HepG2 (cell line): ENCODE measurements at regions not wholly inside any gene's neighbourhood (a gene's known extent, or its start where the extent isn't known, plus 50 kb on each side); places are given as distances from the start of the nearest gene placed in this dataset.

ENCODE experiments used
- ATAC-seq: fragments of 200-7000 bp; cut with Tn5 transposase; 3 replicates; pipeline ENCODE4 v1.9.1; 2020; ENCODE audit warnings: mild to moderate bottlenecking, moderate library complexity
- BruUV-seq: library from RNA; stranded (reverse); fragments of 400-500 nt; replicated peaks from 2 replicates; lab custom pipeline; 2021; lab: Mats Ljungman, UMichigan
- CTCF ChIA-PET: fragments of 300-600 bp; formaldehyde crosslinking; extraction: SDS; loops from one replicate; lab custom pipeline; 2021; ENCODE audit warnings: low total read pairs, inconsistent platforms, low intra/inter-chr PET ratio; lab: Yijun Ruan, JAX
- POLR2A ChIA-PET: fragments of 350-600 bp; sonication (Branson Sonifier 250); formaldehyde crosslinking; loops from one replicate; lab custom pipeline; 2020; ENCODE audit warnings: antibody characterized with exemption, inconsistent platforms; lab: Yijun Ruan, JAX
- DNase-seq: peaks from one replicate; pipeline ENCODE4 v3.0.0-alpha.2; 2015; ENCODE audit warnings: low spot score
- FAIRE-seq: peaks from 3 replicates; lab custom pipeline; 2011; peaks lifted over from hg19 to GRCh38; lab: Jason Lieb, UNC
- H2AFZ ChIP-seq: one replicate; pipeline ENCODE4 v1.6.1; 2011; ENCODE audit warnings: low read length, inconsistent platforms
- H3K27ac ChIP-seq: fragments of 300-600 bp; 3 replicates; pipeline ENCODE4 v1.8.0; 2011; ENCODE audit warnings: mixed run types, mild to moderate bottlenecking, mixed read lengths, low read length, inconsistent platforms; ENCODE audit not compliant: insufficient read depth; ENCODE audit errors: extremely low read length
- H3K27me3 ChIP-seq, 2 experiments: fragments of 200-600 bp in 1 of 2; 2 replicates in 1 of 2; 3 replicates in 1 of 2; pipeline versions ENCODE4 v1.6.0 to v1.8.0; 2011; ENCODE audit warnings: low read length in 2 of 2, mild to moderate bottlenecking in 2 of 2, moderate library complexity in 2 of 2, inconsistent platforms in 1 of 2; ENCODE audit not compliant: insufficient read depth in 2 of 2, control insufficient read depth in 1 of 2
- H3K36me3 ChIP-seq, 2 experiments: fragments of 200-600 bp in 1 of 2; replicated peaks in 1 of 2; 2 replicates in 1 of 2; 3 replicates in 1 of 2; pipeline versions ENCODE4 v1.5.1 to v1.8.0; 2011; ENCODE audit warnings: low read length in 2 of 2, inconsistent platforms in 1 of 2; ENCODE audit not compliant: insufficient read depth in 2 of 2, control insufficient read depth in 1 of 2
- H3K4me1 ChIP-seq: 2 replicates; pipeline ENCODE4 v1.5.1; 2012; ENCODE audit warnings: low read length, inconsistent platforms; ENCODE audit not compliant: insufficient read depth
- H3K4me2 ChIP-seq: 2 replicates; pipeline ENCODE4 v1.6.0; 2011; ENCODE audit warnings: low read depth, low read length, inconsistent platforms
- H3K4me3 ChIP-seq, 3 experiments: fragments of 200-600 bp in 1 of 3; sonication (generic), shearing (Covaris generic) in 1 of 3; replicated peaks in 1 of 3; 2 replicates each; pipeline ENCODE4 v1.5.1; 2011 to 2016; ENCODE audit warnings: low read length in 3 of 3, inconsistent platforms in 2 of 3, low read depth in 2 of 3, mild to moderate bottlenecking in 2 of 3, control low read depth in 1 of 3, mixed read lengths in 1 of 3; ENCODE audit not compliant: insufficient read depth in 1 of 3
- H3K79me2 ChIP-seq: one replicate; pipeline ENCODE4 v1.6.1; 2011; ENCODE audit warnings: low read length, inconsistent platforms; ENCODE audit not compliant: insufficient read depth
- H3K9ac ChIP-seq: 2 replicates; pipeline ENCODE4 v1.6.0; 2011; ENCODE audit warnings: mild to moderate bottlenecking, low read depth, low read length, inconsistent platforms; ENCODE audit not compliant: insufficient read depth
- H3K9me3 ChIP-seq: 2 replicates; pipeline ENCODE4 v1.5.1; 2012; ENCODE audit warnings: mild to moderate bottlenecking, low read length
- H4K20me1 ChIP-seq: 2 replicates; pipeline ENCODE4 v1.6.0; 2011; ENCODE audit warnings: inconsistent platforms, mild to moderate bottlenecking, low read length, moderate library complexity; ENCODE audit not compliant: insufficient read depth
- DDIT3 ChIP-seq: sonication (generic); formaldehyde crosslinking; IDR thresholded peaks from 2 replicates; pipeline ENCODE4 v1.4.0; 2020; ENCODE audit warnings: mild to moderate bottlenecking, missing genetic modification reagents
- MBD4 ChIP-seq: IDR thresholded peaks from 2 replicates; pipeline ENCODE4 v1.6.1; 2012; ENCODE audit warnings: low read length, inconsistent platforms, borderline replicate concordance
- NFIC ChIP-seq: IDR thresholded peaks from 2 replicates; pipeline ENCODE4 v1.6.1; 2012; ENCODE audit warnings: mild to moderate bottlenecking, low read length, inconsistent platforms
- SUZ12 ChIP-seq: fragments of 150-350 bp; IDR thresholded peaks from 2 replicates; pipeline ENCODE4 v1.6.1; 2014; ENCODE audit warnings: low read depth, low read length
- UBTF ChIP-seq: sonication (generic); formaldehyde crosslinking; IDR thresholded peaks from 2 replicates; pipeline ENCODE4 v1.4.0; 2020; ENCODE audit warnings: mild to moderate bottlenecking, missing genetic modification reagents
- ZNF468 ChIP-seq: sonication (generic); formaldehyde crosslinking; IDR thresholded peaks from 2 replicates; pipeline ENCODE4 v1.8.0; 2022; ENCODE audit warnings: mild to moderate bottlenecking, moderate library complexity, missing genetic modification reagents
- ZNF556 ChIP-seq: sonication (generic); formaldehyde crosslinking; IDR thresholded peaks from 2 replicates; pipeline ENCODE4 v1.4.0; 2020; ENCODE audit warnings: mild to moderate bottlenecking, missing genetic modification reagents, borderline replicate concordance
- WGBS: methylation state at CpG from one replicate; pipeline ENCODE4 v1.1.6; 2017; ENCODE audit warnings: low lambda C conversion rate; 5-methylcytosine and 5-hydroxymethylcytosine counted together
- in situ Hi-C: cut with HindIII; loops from 2 replicates; pipeline ENCODE4 v1.10.0; 2017; ENCODE audit warnings: low pct_unique_long_range_greater_than_20kb; ENCODE audit not compliant: extremely low pct_ligation_motif_present
- intact Hi-C: fragments of 100-400 bp; cut with micrococcal nuclease; formaldehyde crosslinking; loops from one replicate; pipeline ENCODE4 v1.10.0; 2022; ENCODE audit not compliant: unreplicated experiment

GRCh38 chr20:16947479-16947878, 199.3 kb downstream of the OTOR start:
- TF ChIP-seq ZNF468 (CRISPR knock-in tag) = no peak
- in situ Hi-C loops = no loop called here
- 0% methylated on average over 2 of the region's 2 CpGs for WGBS

DNA sequence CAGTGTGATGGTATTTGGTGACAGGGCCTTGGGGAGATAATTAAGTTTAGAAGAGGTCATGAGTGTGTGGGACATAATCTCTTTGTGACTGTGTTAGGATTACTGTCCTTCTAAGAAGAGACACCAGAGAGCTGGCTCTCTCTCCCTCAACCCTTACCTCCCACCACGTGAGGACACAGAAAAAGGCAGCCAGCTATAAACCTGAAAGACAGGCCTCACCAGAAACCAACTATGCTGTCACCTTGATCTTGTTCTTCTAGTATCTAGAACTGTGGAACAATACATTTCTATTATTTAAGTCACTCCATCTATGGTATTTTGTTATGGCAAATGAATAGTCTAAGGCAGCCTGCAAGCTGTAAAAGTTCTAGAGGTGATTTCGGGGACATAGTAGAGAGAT, 203.7 kb downstream of the OTOR start:
- intact Hi-C loops = no loop called here
- WGBS = under 1% methylated on average over 2 of the region's 2 CpGs
- H3K9me3 ChIP-seq = 0 out of 2 replicates have a peak, but pooled peaks cover 12% of the 10 kb centered on the region
- no peak overlapping the region for H3K27ac ChIP-seq
- CTCF ChIA-PET = no interaction called here
- no peak for DNase-seq
- no peaks in the 10 kb centered on the region for H3K27me3 ChIP-seq
- no peaks in the 10 kb centered on the region for H3K36me3 ChIP-seq
- no peak overlapping the region for H3K4me3 ChIP-seq
- no peak overlapping the region for H3K4me2 ChIP-seq
- no peaks in the 10 kb centered on the region for H4K20me1 ChIP-seq
- POLR2A ChIA-PET = no interaction called here
- H3K79me2 ChIP-seq = no peaks in the 10 kb centered on the region
- in situ Hi-C loops = no loop called here
- ATAC-seq = no peak
- BruUV-seq = no TSS peak
- H2AFZ ChIP-seq = no peak overlapping the region
- no peak overlapping the region for H3K9ac ChIP-seq
- H3K4me1 ChIP-seq = no peaks in the 10 kb centered on the region
- TF ChIP-seq UBTF (CRISPR knock-in tag) = no peak
- TF ChIP-seq DDIT3 (CRISPR knock-in tag) = no peak
- no peak for TF ChIP-seq ZNF556 (CRISPR knock-in tag)
- TF ChIP-seq SUZ12 = no peak
- TF ChIP-seq NFIC = no peak
- TF ChIP-seq MBD4 = no peak
- no peak for FAIRE-seq

More at GRCh38 chr20:16947479-16947878, 199.3 kb downstream of the OTOR start:
- POLR2A ChIA-PET = no interaction called here
- no peaks in the 10 kb centered on the region for H3K4me1 ChIP-seq
- H3K79me2 ChIP-seq = no peaks in the 10 kb centered on the region
- FAIRE-seq (no peak), ATAC-seq (no peak), DNase-seq (no peak)
- no peak overlapping the region for H3K27ac ChIP-seq
- no peak overlapping the region for H3K4me2 ChIP-seq
- intact Hi-C loops = no loop called here
- CTCF ChIA-PET = no interaction called here
- no peaks in the 10 kb centered on the region for H3K36me3 ChIP-seq
- no peak overlapping the region for H2AFZ ChIP-seq
- no peaks in the 10 kb centered on the region for H4K20me1 ChIP-seq
- no peak overlapping the region for H3K4me3 ChIP-seq
- H3K27me3 ChIP-seq = no peaks in the 10 kb centered on the region
- no peak overlapping the region for H3K9ac ChIP-seq
- H3K9me3 ChIP-seq = 0 out of 2 replicates have a peak, but pooled peaks cover 12% of the 10 kb centered on the region
- BruUV-seq = no TSS peak
